ENCODE measurements at regions not wholly inside any gene's neighbourhood (a gene's known extent, or its start where the extent isn't known, plus 50 kb on each side); places are given as distances from the start of the nearest gene placed in this dataset.

GRCh38 chr13:58181111-58181510 lies 549.6 kb downstream of the PCDH17 start:
- H3K4me3 ChIP-seq = no peak overlapping the region
- H3K27ac ChIP-seq = no peak overlapping the region
- no peak for DNase-seq (ENCODE audit: low spot score)
- TF ChIP-seq CTCF (IDR thresholded peaks at IDR 0.05) = no peak

GRCh38 chr13:58187881-58188280 lies 556.3 kb downstream of the PCDH17 start:
- Histone ChIP-seq H3K4me3 (no peak overlapping the region), H3K27ac (no peak overlapping the region)
- TF ChIP-seq CTCF (IDR thresholded peaks at IDR 0.05) = no peak
- no peak for DNase-seq (ENCODE audit: low spot score)

GRCh38 chr13:58190577-58190976 lies 559.0 kb downstream of the PCDH17 start:
- H3K27ac ChIP-seq = no peak overlapping the region
- no peak for DNase-seq (ENCODE audit: low spot score)
- no peak for TF ChIP-seq CTCF (IDR thresholded peaks at IDR 0.05)
- no peak overlapping the region for H3K4me3 ChIP-seq

GRCh38 chr13:58191754-58192153 lies 560.2 kb downstream of the PCDH17 start:
- no peak overlapping the region for H3K27ac ChIP-seq
- no peak overlapping the region for H3K4me3 ChIP-seq
- no peak for DNase-seq (ENCODE audit: low spot score)
- TF ChIP-seq CTCF (IDR thresholded peaks at IDR 0.05) = no peak

- Histone ChIP-seq H3K4me3 (no peak overlapping the region), H3K27ac (no peak overlapping the region)
- TF ChIP-seq CTCF (IDR thresholded peaks at IDR 0.05) = no peak
- DNase-seq (ENCODE audit: low spot score) = no peak
These were observed 570.6 kb downstream of the PCDH17 start for GRCh38 chr13:58202099-58202498.

- DNase-seq (ENCODE audit: low spot score) = no peak
- Histone ChIP-seq H3K4me3 (no peak overlapping the region), H3K27ac (no peak overlapping the region)
- TF ChIP-seq CTCF (IDR thresholded peaks at IDR 0.05) = no peak
These were observed 576.0 kb downstream of the PCDH17 start for GRCh38 chr13:58207501-58207900.

- TF ChIP-seq CTCF (IDR thresholded peaks at IDR 0.05) = no peak
- no peak for DNase-seq (ENCODE audit: low spot score)
- H3K27ac ChIP-seq = no peak overlapping the region
- no peak overlapping the region for H3K4me3 ChIP-seq
These were observed 603.9 kb downstream of the PCDH17 start for GRCh38 chr13:58235454-58235853.
